Stimulated activated CD8-positive, alpha-beta memory T cell treated with anti-CD3 and anti-CD28 coated beads, Interleukin-12 subunit alpha, Interleukin-12 subunit beta, amount 100 ng/mL, for 1 hour (primary cell): ENCODE measurements at regions not wholly inside any gene's neighbourhood (a gene's known extent, or its start where the extent isn't known, plus 50 kb on each side); places are given as distances from the start of the nearest gene placed in this dataset.
"Not testable (repeated sequence)": the region's sequence is repeated elsewhere in the genome, so short reads cannot be mapped to it uniquely, and the experiment has no call there.

ENCODE experiments used
- DNase-seq: peaks from one replicate; pipeline ENCODE4 v3.0.0-alpha.2; 2020; ENCODE audit warnings: low read depth

GRCh38 chr1:120357046-120357445 is 57.8 kb upstream of the NBPF8 start:
- DNase-seq = peak; percentile 40

GRCh38 chr1:120356170-120356569 is 58.7 kb upstream of the NBPF8 start:
- not testable (repeated sequence) for DNase-seq

GRCh38 chr1:120354618-120355184 is 60.1 kb upstream of the NBPF8 start:
- peak; percentile 17 for DNase-seq

GRCh38 chr1:120342231-120343073 is 72.4 kb upstream of the NBPF8 start:
- not testable (repeated sequence) for DNase-seq

- DNase-seq = not testable (repeated sequence)
Observed at GRCh38 chr1:120341756-120342155, 73.1 kb upstream of the NBPF8 start.

- peak; percentile 38 for DNase-seq
Observed at GRCh38 chr1:120340838-120341751, 73.7 kb upstream of the NBPF8 start.

GRCh38 chr1:120315738-120316137 is 99.1 kb upstream of the NBPF8 start:
- not testable (repeated sequence) for DNase-seq

GRCh38 chr1:120311930-120312329 is 102.9 kb upstream of the NBPF8 start:
- DNase-seq = not testable (repeated sequence)

- not testable (repeated sequence) for DNase-seq
Observed at GRCh38 chr1:120308940-120309578, 105.8 kb upstream of the NBPF8 start.

- not testable (repeated sequence) for DNase-seq
Observed at GRCh38 chr1:120305046-120305445, 109.8 kb upstream of the NBPF8 start.

- DNase-seq = not testable (repeated sequence)
Observed at GRCh38 chr1:120304341-120304740, 110.5 kb upstream of the NBPF8 start.

- DNase-seq = not testable (repeated sequence)
Observed at GRCh38 chr1:120299433-120300057, 115.3 kb upstream of the NBPF8 start.

GRCh38 chr1:120298487-120298886 is 116.3 kb upstream of the NBPF8 start:
- DNase-seq = not testable (repeated sequence)

- not testable (repeated sequence) for DNase-seq
Observed at GRCh38 chr1:120297345-120297953, 117.4 kb upstream of the NBPF8 start.

- DNase-seq = not testable (repeated sequence)
Observed at GRCh38 chr1:120290105-120290504, 113.8 kb upstream of the SEC22B start.

- not testable (repeated sequence) for DNase-seq
Observed at GRCh38 chr1:120289601-120290074, 113.3 kb upstream of the SEC22B start.

- not testable (repeated sequence) for DNase-seq
Observed at GRCh38 chr1:120288814-120289600, 112.7 kb upstream of the SEC22B start.

- not testable (repeated sequence) for DNase-seq
Observed at GRCh38 chr1:120288167-120288566, 111.8 kb upstream of the SEC22B start.

GRCh38 chr1:120282744-120283464 is 106.6 kb upstream of the SEC22B start:
- not testable (repeated sequence) for DNase-seq
